Embryonic facial prominence (tissue), 1 donor: ENCODE measurements at regions not wholly inside any gene's neighbourhood (a gene's known extent, or its start where the extent isn't known, plus 50 kb on each side); places are given as distances from the start of the nearest gene placed in this dataset.

Experiments used
- DNase-seq: peaks from one replicate; pipeline ENCODE4 v3.0.0-alpha.2; 2016; ENCODE audit errors: extremely low spot score

DNA sequence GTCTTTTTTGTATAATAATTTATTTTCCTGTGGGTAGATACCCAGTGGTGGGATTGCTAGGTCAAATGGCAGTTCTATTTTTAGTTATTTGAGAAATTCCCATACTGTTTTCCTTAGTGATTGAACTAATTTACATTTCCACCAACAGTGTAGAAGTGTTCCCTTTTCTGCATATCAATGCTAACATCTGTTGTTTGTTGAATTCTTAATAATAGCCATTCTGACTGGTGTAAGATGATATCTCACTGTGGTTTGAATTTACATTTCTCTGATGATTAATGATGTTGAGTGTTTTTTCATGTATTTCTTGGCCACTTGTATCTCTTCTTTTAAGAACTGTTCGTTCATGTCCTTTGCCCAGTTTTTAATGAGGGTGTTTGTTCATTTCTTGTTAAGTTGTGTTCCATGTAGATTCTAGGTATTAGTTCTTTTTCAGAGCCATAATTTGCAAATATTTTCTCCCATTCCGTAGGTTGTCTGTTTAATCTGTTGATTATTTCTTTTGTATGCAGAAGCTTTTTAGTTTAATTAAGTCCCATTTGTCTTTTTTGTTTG lies 713.3 kb upstream of the EPHA6 start:
- no peak for DNase-seq

DNA sequence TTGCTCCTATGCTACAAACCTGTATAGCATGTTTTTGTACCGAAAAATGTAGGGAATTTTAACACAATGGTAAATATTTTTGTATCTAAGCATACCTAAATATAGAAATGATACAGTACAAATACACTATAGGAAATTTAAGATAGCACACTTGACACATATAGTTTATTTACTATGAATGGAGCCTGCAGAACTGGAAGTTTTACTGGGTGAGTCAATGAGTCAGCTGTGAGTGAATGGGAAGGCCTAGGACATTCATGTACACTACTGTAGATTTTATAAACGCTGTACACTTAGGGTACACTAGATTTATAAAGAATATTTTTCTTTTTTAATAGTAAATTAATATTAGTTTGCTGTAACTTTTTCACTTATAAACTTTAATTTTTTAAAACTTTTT lies 707.7 kb upstream of the EPHA6 start:
- DNase-seq = no peak
